HG02943 (cell line): ENCODE measurements at regions not wholly inside any gene's neighbourhood (a gene's known extent, or its start where the extent isn't known, plus 50 kb on each side); places are given as distances from the start of the nearest gene placed in this dataset.

Source experiments
- ATAC-seq: cut with Tn5 transposase; IDR thresholded peaks from one replicate; pipeline ENCODE4 v1.9.1; 2021; ENCODE audit warnings: mild to moderate bottlenecking, low read depth, moderate library complexity; ENCODE audit not compliant: unreplicated experiment

DNA sequence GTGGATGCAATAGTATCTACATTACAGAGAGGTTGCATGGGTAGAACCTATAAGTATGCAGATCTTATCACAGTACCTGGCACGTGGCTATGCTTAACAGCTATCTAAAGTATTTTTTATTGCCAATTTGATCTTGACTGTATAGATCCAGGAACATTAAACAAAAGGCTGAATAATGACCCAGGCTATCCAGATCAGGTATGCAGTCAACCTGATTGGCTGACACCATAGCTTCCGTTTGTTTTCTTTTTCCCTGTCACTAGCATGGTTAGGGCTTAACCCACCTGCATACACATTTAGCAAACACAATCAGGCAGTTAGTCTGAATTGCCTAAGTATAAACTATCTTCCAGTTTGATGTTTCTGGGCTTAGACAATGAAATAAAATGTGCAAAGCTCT is 264.9 kb upstream of the PLXNA2 start:
- no peak for ATAC-seq

- no peak for ATAC-seq
Measured at GRCh38 chr1:208510192-208510952, 266.2 kb upstream of the PLXNA2 start.

- no peak for ATAC-seq
Measured at GRCh38 chr1:208511242-208511860, 267.2 kb upstream of the PLXNA2 start.

DNA sequence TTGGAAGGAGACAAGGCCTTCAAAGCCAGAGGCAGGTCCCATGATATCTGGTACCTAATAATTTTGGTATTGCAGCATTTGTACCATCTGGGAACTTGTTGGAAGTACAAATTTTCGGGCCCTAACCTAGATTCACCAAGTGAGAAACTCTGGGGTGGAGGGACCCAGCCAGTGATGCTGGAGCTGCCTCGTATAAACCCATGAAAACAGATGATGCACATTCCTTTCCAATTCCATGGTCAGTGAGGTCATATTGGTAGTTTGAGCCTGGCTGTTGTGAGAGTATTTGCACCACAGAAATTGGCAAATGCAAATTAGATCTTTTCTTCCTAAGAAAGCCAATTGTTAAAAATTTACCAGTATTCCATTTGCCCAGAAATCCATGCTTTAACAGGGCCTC is 269.6 kb upstream of the PLXNA2 start:
- ATAC-seq: no peak

- ATAC-seq: no peak
Measured at GRCh38 chr1:208515129-208515528, 270.9 kb upstream of the PLXNA2 start.

DNA sequence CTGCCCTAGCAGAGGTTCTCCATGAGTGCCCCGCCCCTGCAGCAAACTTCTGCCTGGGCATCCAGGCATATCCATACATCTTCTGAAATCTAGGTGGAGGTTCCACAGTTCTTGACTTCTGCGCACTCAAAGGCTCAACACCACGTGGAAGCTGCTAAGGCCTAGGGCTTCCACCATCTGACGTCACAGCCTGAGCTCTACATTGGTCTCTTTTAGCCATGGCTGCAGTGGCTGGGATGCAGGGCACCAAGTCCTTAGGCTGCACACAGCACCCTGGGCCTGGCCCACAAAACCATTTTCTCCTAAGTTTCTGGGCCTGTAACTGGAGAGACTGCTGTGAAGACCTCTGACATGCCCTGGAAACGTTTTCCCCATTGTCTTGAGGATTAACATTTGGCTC is 272.6 kb upstream of the PLXNA2 start:
- ATAC-seq: no peak

- no peak for ATAC-seq
Measured at GRCh38 chr1:208520438-208521099, 276.4 kb upstream of the PLXNA2 start.

GRCh38 chr1:208521534-208521933 is 277.4 kb upstream of the PLXNA2 start:
- no peak for ATAC-seq

GRCh38 chr1:208523007-208523406 is 278.8 kb upstream of the PLXNA2 start:
- no peak for ATAC-seq

GRCh38 chr1:208524376-208524775 is 280.2 kb upstream of the PLXNA2 start:
- no peak for ATAC-seq

DNA sequence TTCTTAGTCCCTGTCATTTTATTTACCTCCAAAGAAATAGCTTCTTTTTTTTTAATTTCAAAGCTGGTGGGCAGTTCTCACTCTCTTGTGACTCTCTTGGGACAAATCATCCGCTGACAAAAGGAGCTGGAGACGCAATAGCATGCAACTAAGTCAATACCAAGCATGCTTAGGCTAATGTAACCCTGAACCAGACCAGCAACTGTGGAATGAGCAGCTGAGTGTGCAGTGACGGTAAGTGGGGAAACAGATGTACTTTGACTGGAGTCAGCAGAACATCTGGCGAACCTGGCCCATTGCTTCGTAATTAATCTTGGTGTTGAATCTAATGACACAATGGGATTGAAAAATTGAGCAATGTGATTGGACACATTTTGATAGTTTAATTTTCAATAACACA is 280.7 kb upstream of the PLXNA2 start:
- no peak for ATAC-seq

DNA sequence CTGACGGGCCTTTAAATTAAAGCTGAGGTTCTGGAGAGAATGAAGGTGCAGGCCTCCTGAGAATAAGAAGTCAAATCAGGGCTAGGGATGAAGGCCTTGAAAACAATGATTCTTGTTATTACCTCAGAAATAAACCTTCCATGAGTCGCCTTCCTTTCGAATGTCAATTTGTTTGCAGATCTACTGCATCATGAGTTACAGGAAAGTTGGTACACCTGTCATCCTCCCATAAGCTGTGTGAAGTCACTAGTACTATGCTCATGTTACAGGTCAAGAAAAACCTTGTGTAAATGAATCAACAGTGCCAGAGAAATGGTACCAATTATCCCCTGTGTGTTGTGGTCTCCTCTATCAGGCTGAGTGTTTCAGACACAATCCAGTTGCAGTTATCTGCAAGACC is 281.2 kb upstream of the PLXNA2 start:
- ATAC-seq: no peak

DNA sequence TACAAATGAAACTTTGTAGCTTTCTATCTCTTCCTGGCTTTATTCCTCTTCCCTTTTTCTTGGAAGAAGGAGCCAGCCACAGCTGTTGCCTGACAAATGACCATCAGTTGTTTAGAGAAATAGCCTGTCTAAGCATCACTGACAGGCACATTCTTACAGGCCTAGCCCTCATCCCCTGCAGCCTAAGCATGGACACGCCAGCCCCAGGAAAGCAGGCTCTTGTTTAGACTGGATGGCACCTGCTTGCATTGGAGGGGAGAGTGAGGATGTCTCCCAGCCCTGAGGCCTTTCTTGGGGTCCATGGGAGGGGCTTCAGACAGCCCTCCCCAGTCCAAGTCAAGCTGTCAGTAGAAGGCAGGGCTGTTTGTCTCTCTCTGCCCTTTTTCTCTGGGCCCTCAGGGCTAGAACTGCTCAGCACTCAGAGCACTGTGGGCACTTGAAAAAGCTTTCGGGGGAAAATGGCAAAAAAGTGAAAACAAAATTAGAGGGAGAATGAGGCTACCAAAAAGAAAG is 282.5 kb upstream of the PLXNA2 start:
- ATAC-seq: no peak

- no peak for ATAC-seq
Measured at GRCh38 chr1:208527156-208527555, 283.0 kb upstream of the PLXNA2 start.

- no peak for ATAC-seq
Measured at GRCh38 chr1:208528578-208529240, 284.5 kb upstream of the PLXNA2 start.

DNA sequence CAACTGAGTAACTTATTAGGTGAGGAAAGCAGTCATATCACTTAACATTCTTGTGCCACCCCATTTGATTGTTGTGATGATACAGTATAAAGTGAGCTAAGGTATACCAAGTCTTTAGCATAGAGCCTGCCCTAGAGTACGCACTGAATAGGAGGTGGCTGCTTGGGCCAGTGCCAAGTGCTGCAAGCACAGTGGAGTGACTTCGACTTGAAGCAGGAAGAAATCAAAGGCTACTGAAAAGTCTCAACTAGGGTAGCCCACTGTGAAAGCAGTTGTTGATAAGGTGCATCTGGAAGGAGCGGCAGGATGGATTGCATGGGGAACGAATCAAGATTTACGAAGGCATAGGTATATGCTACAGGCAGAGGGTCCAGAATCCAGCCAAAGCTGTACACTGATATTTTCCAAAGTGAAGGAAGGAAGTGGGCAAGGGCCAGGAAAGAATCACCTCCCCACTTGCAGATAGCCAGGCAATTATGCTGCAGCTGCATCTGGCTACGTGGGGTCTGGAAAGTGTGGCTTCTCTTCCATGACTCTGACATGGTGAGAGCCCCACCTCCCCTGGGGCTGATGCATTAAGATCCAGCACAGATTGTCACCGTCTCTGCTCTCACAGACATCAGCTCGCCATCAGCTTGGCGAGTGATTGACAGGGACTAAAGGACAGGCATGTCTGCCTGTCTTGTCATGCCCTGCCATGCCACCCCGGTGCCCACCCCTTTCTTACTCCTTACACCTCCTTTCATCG is 287.0 kb upstream of the PLXNA2 start:
- no peak for ATAC-seq

DNA sequence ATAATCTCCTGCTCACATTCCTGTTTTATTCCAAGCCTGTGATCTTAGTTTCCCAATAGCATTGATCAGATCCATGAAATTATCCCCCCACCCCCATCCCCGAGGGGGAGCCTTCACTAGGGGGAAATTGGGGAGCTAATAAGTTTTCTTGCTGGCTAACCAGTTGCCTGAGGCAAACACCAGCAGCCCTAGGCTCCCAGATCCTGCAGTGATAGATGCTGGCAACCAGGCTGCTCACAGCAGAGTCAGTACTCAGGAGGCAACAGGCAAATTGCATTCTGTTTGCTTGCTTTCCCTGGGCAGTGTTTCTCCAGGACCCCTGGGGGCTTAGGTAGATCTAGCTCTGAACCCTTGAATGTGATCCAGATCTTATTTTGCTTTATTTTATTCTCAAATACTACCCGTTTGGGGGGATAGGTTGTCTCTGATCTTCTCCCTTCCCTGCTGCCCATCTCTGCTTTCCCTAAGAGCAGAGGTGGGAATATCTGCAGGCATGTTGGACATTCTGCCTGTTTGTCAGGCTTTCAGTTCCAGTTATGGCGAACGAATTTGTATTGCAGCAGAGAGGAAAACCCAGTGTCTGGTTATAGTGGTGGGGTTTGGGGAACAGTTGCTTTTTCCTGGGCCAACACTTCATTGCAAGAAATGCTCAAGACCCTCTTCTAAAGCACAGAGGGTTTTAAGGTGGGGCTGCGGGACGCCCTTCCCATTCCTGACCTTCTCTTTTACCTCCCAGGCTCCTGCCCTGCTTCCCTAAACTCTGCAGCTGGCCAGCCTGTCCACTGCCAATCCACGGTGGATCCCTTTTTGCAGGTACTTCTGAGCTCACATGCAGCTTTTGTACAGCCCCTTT is 289.8 kb upstream of the PLXNA2 start:
- no peak for ATAC-seq

DNA sequence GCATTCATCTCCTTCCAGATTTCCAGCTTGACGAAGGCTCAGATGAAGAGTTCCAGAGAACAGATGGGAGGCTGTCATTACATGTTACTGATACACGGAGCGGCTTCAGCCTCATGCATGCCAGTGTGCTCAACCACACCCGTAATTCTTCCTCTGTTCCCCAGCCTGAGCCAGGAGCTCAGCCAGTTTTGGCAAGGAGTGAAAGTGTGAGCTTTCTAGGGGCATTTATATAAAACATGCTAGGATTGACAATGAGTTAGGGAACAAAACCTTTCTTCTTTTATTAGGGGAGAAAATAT is 290.4 kb upstream of the PLXNA2 start:
- ATAC-seq: no peak

GRCh38 chr1:208534979-208535378 is 290.8 kb upstream of the PLXNA2 start:
- no peak for ATAC-seq

- ATAC-seq: no peak
Measured at GRCh38 chr1:208535511-208535910, 291.3 kb upstream of the PLXNA2 start.
